NCI-H526 treated with DMSO at 0.1 percent for 48 hours (cell line): ENCODE measurements at regions not wholly inside any gene's neighbourhood (a gene's known extent, or its start where the extent isn't known, plus 50 kb on each side); places are given as distances from the start of the nearest gene placed in this dataset.
"Not testable (repeated sequence)": the region's sequence is repeated elsewhere in the genome, so short reads cannot be mapped to it uniquely, and the experiment has no call there.

Source experiments
- DNase-seq: peaks from one replicate; lab custom pipeline; 2025; lab: John Stamatoyannopoulos, UW

- DNase-seq = no peak
These were observed 132.7 kb downstream of the ANXA2 start for GRCh38 chr15:60265057-60265456.

DNA sequence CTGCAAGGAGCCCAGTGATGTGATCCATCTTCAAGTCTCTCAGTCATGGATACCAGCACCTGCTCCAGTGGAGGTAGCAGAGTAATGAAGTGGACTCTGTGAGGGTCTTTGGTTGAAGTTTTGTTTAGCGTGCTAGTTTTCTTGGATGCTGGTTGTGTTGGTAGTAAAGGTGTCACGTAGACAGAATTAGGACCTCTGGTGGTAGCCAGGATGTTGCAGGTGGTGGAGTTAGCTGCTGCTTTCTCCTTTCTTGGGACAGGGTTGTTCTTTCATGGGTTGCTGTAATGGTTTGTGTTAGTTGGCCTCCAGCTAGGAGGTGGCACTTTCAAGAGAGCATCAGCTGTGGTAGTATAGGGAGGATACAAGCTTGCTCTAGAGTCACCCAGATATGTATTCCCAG, 125.2 kb downstream of the ANXA2 start:
- DNase-seq = no peak

DNA sequence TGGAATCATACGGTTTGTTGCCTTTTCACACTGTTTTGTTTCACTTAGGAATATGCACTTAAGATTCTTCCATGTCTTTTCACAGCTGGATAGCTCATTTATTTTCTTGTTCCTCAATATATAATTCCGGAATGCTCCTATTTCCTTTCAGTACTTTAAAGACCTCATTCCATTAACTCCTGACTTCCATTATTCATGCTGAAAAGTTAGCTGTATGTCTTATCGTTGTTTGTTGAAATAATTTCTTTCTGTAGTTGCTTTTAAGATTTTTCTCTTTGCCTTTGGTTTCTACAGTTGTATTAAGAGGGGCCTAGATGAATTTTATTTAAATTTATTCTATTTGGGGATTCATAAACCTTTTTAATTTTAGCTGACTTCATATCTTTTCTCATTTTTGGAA, 122.2 kb downstream of the ANXA2 start:
- no peak for DNase-seq

DNA sequence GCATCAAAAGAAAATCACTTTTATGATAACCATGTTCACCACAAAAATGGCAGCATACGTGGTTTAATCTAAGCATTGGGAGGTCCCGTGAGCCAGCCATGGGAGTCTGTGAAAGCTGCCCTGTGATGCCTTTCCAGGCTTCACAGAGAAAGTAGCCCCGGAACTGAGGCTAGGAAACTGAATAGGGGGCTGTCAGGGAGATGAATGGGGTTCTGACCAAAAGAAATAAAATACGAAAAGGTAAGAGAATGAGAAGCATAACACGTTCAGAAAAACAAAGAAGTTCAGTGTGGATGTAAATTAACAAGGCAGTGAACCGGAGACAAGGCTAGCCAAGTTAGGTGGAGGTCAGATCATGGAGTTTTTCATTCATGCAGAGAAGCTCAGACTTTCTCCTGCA, 118.9 kb downstream of the ANXA2 start:
- no peak for DNase-seq

DNA sequence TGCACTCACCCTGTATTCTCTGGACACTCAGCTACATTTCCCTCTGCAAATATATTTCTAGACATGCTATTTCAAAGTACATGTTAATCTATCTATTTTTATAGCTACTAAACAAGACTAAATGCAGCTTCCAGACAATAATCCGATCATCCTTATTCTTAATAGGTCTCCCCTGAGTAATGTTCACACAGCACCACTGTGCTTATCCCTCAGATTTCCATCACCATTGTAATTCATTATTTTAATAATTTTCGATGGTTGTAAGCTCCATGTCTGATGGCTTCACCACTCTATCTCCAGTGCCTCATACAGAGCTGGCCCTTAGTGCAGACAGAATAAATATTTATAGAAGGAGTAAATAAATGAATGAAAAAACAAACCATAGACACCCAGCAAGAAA, 117.5 kb downstream of the ANXA2 start:
- no peak for DNase-seq

GRCh38 chr15:60283936-60284335, 113.8 kb downstream of the ANXA2 start:
- no peak for DNase-seq

DNA sequence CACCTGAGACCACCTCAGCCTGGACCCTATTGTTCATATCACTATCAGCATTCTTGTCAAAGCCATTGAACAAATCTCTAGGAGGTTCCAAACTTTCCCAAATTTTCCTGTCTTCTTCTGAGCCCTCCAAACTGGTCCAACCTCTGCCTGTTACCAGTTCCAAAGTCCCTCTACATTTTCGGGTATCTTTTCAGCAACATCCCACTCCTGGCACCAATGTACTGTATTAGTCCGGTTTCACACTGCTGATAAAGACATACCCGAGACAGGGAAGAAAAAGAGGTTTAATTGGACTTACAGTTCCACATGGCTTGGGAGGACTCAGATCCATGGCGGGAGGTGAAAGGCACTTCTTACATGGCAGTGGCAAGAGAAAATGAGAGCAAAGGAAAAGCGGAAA, 101.9 kb downstream of the ANXA2 start:
- DNase-seq = not testable (repeated sequence)

- DNase-seq = no peak
These were observed 100.7 kb downstream of the ANXA2 start for GRCh38 chr15:60297047-60297446.
